MM.1S (cell line): ENCODE measurements at regions not wholly inside any gene's neighbourhood (a gene's known extent, or its start where the extent isn't known, plus 50 kb on each side); places are given as distances from the start of the nearest gene placed in this dataset.

Experiments
- DNase-seq: peaks from one replicate; pipeline ENCODE4 v3.0.0-alpha.2; 2015
- H2AFZ ChIP-seq: fragments of 300-600 bp; sonication (generic); 2 replicates; pipeline ENCODE4 v1.6.0; 2016; ENCODE audit warnings: antibody characterized with exemption, low read length
- H3F3A ChIP-seq: fragments of 300-600 bp; sonication (generic); 2 replicates; pipeline ENCODE4 v1.6.1; 2016; ENCODE audit warnings: mild to moderate bottlenecking, antibody characterized with exemption, low read length, moderate library complexity, mixed read lengths; ENCODE audit not compliant: insufficient read depth
- H3K27ac ChIP-seq: fragments of 300-600 bp; sonication (generic); 2 replicates; pipeline ENCODE4 v1.5.1; 2016; ENCODE audit warnings: mild to moderate bottlenecking, low read length
- H3K27me3 ChIP-seq: fragments of 300-600 bp; sonication (generic); replicated peaks from 2 replicates; pipeline ENCODE4 v1.6.0; 2016; ENCODE audit warnings: low read length; ENCODE audit not compliant: insufficient read depth
- H3K36me3 ChIP-seq: fragments of 300-600 bp; sonication (generic); replicated peaks from 2 replicates; pipeline ENCODE4 v1.6.1; 2016; ENCODE audit warnings: mild to moderate bottlenecking, low read length, mixed read lengths; ENCODE audit not compliant: insufficient read depth
- H3K4me1 ChIP-seq: fragments of 300-600 bp; sonication (generic); 2 replicates; pipeline ENCODE4 v1.6.1; 2016; ENCODE audit warnings: low read length, mixed read lengths
- H3K4me2 ChIP-seq: fragments of 300-600 bp; sonication (generic); 2 replicates; pipeline ENCODE4 v1.6.0; 2016; ENCODE audit warnings: low read depth, low read length
- H3K4me3 ChIP-seq: fragments of 300-600 bp; sonication (generic); 2 replicates; pipeline ENCODE4 v1.5.1; 2016; ENCODE audit warnings: low read length, mixed read lengths
- H3K79me2 ChIP-seq: fragments of 300-600 bp; sonication (generic); 2 replicates; pipeline ENCODE4 v1.6.1; 2016; ENCODE audit warnings: mixed run types, low read length, mixed read lengths
- H3K9ac ChIP-seq: fragments of 300-600 bp; sonication (generic); 2 replicates; pipeline ENCODE4 v1.6.1; 2016; ENCODE audit warnings: low read length, mixed read lengths
- H3K9me2 ChIP-seq: fragments of 300-600 bp; sonication (generic); replicated peaks from 2 replicates; pipeline ENCODE4 v1.6.1; 2016; ENCODE audit warnings: mild to moderate bottlenecking, low read length, mixed read lengths; ENCODE audit not compliant: insufficient read depth
- H3K9me3 ChIP-seq: fragments of 300-600 bp; sonication (generic); replicated peaks from 2 replicates; pipeline ENCODE4 v1.6.1; 2016; ENCODE audit warnings: mild to moderate bottlenecking, low read length, mixed read lengths; ENCODE audit not compliant: insufficient read depth
- H4K20me1 ChIP-seq: fragments of 300-600 bp; sonication (generic); 2 replicates; pipeline ENCODE4 v1.6.1; 2016; ENCODE audit warnings: mild to moderate bottlenecking, low read length, moderate library complexity, mixed read lengths; ENCODE audit not compliant: insufficient read depth
- CTCF ChIP-seq: fragments of 300-600 bp; sonication (generic); IDR thresholded peaks from 2 replicates; pipeline ENCODE4 v1.5.1; 2016; ENCODE audit warnings: antibody characterized with exemption, low read length, mixed read lengths
- EZH2 ChIP-seq: fragments of 300-600 bp; sonication (generic); optimal IDR thresholded peaks from 2 replicates; pipeline ENCODE3; 2017; ENCODE audit warnings: low read depth, mild to moderate bottlenecking, antibody characterized with exemption, low read length, mixed read lengths
- EZH2phosphoT487 ChIP-seq: fragments of 300-600 bp; sonication (generic); IDR thresholded peaks from 2 replicates; pipeline ENCODE4 v1.6.1; 2018; ENCODE audit warnings: antibody characterized with exemption, low read length

- no peaks in the 10 kb centered on the region for H4K20me1 ChIP-seq
- TF ChIP-seq CTCF (no peak), EZH2phosphoT487 (no peak), EZH2 (no peak)
- H3F3A ChIP-seq, result peaks cover 59% of the 10 kb centered on the region
- no peaks in the 10 kb centered on the region for H3K36me3 ChIP-seq
- H3K4me3 ChIP-seq, result no peak overlapping the region
- peak overlapping the region; percentile 40 for H3K4me2 ChIP-seq
- peaks cover 58% of the 10 kb centered on the region for H3K4me1 ChIP-seq
- no peaks in the 10 kb centered on the region for H3K27me3 ChIP-seq
- H3K27ac ChIP-seq, result peak overlapping the region; percentile 96
- H3K79me2 ChIP-seq, result no peaks in the 10 kb centered on the region
- no peak for DNase-seq
- H3K9me2 ChIP-seq, result no peaks in the 10 kb centered on the region
- peak overlapping the region; percentile 46; the same call in 1 of the 2 replicates for H3K9ac ChIP-seq
- H3K9me3 ChIP-seq, result no peaks in the 10 kb centered on the region
- no peak overlapping the region for H2AFZ ChIP-seq
Measured at GRCh38 chr9:22241611-22242010, 205.0 kb upstream of the DMRTA1 start.

GRCh38 chr9:22244139-22245011 lies 202.2 kb upstream of the DMRTA1 start:
- Histone ChIP-seq H3K9me3 (no peaks in the 10 kb centered on the region), H4K20me1 (no peaks in the 10 kb centered on the region), H3K27me3 (no peaks in the 10 kb centered on the region), H3K79me2 (no peaks in the 10 kb centered on the region), H3K27ac (peak overlapping the region; percentile 96; the same call in 1 of the 2 replicates), H3K9me2 (no peaks in the 10 kb centered on the region), H3K4me2 (peak overlapping the region; percentile 59), H3F3A (peaks cover 47% of the 10 kb centered on the region), H3K36me3 (no peaks in the 10 kb centered on the region), H3K4me3 (no peak overlapping the region), H2AFZ (no peak overlapping the region), H3K4me1 (peaks cover 40% of the 10 kb centered on the region), H3K9ac (peak overlapping the region; percentile 33; the same call in 1 of the 2 replicates)
- peak; percentile 49 for TF ChIP-seq CTCF
- no peak for TF ChIP-seq EZH2phosphoT487
- peak; percentile 68 for DNase-seq

GRCh38 chr9:22255337-22255736 lies 191.3 kb upstream of the DMRTA1 start:
- Histone ChIP-seq H3K4me2 (no peak overlapping the region), H3F3A (no peaks in the 10 kb centered on the region), H3K9me2 (no peaks in the 10 kb centered on the region), H4K20me1 (no peaks in the 10 kb centered on the region), H3K4me3 (no peak overlapping the region), H3K9ac (no peak overlapping the region), H3K4me1 (no peaks in the 10 kb centered on the region), H3K27ac (no peak overlapping the region), H2AFZ (no peak overlapping the region), H3K27me3 (no peaks in the 10 kb centered on the region), H3K36me3 (no peaks in the 10 kb centered on the region), H3K79me2 (no peaks in the 10 kb centered on the region), H3K9me3 (no peaks in the 10 kb centered on the region)
- DNase-seq, result no peak
- TF ChIP-seq EZH2, result no peak
- TF ChIP-seq CTCF, result no peak
- no peak for TF ChIP-seq EZH2phosphoT487
